ENCODE measurements at regions not wholly inside any gene's neighbourhood (a gene's known extent, or its start where the extent isn't known, plus 50 kb on each side); places are given as distances from the start of the nearest gene placed in this dataset.

- Histone ChIP-seq H3K4me1 (no peaks in the 10 kb centered on the region), H3K27me3 (replicated peaks in 1 of 7) (no peaks in the 10 kb centered on the region), H3K27ac (no peak overlapping the region), H3K4me3 (no peak overlapping the region), H3K9me3 (no peaks in the 10 kb centered on the region), H3K36me3 (no peaks in the 10 kb centered on the region)
- no peak for DNase-seq
- WGBS, 5 donors = 80 to 90% (median 85%) methylated on average over 6 of the region's 6 CpGs
- intact Hi-C loops (cut with DNase I; ENCODE audit: low total_unique reads) = no loop called here
- TF ChIP-seq POLR2A (IDR thresholded peaks at IDR 0.05) = no peak
- no peak for TF ChIP-seq POLR2AphosphoS5 (IDR thresholded peaks at IDR 0.05)
- TF ChIP-seq CTCF (IDR thresholded peaks at IDR 0.05 in 8 of 11, conservative IDR thresholded peaks at IDR 0.05 in 3 of 11) = no peak
These were observed 1466.0 kb upstream of the GOT2 start for GRCh38 chr16:60200161-60200560.

DNA sequence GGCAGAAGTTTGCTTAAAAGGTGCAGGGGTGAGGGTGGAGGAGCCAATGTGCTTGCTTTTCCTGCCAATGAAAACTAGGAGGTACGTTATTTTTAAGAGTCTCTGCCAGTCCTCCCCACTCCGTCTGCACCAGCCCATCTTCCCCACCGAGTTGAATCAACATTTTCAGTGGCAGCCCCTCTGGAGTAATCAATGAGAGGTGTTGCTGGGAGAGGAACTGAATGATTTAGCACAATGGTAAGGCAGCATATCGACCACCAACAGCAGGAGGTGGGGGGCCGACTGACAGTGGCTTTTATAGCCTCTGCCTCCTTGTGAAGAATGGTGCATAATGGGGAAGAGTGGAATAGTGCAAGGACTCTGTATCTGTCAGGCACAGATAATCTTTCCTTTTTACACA is 1465.0 kb upstream of the GOT2 start:
- H3K27me3 ChIP-seq (replicated peaks in 1 of 7) = no peaks in the 10 kb centered on the region
- intact Hi-C loops (cut with DNase I; ENCODE audit: low total_unique reads) = no loop called here
- no peaks in the 10 kb centered on the region for H3K4me1 ChIP-seq
- no peaks in the 10 kb centered on the region for H3K36me3 ChIP-seq
- TF ChIP-seq POLR2A (IDR thresholded peaks at IDR 0.05) (no peak), CTCF (IDR thresholded peaks at IDR 0.05 in 8 of 11, conservative IDR thresholded peaks at IDR 0.05 in 3 of 11) (no peak), POLR2AphosphoS5 (IDR thresholded peaks at IDR 0.05) (no peak)
- no peak overlapping the region for H3K27ac ChIP-seq
- no peaks in the 10 kb centered on the region for H3K9me3 ChIP-seq
- WGBS, 5 donors = 55 to 73% (median 62%) methylated on average over 5 of the region's 5 CpGs
- no peak overlapping the region for H3K4me3 ChIP-seq
- DNase-seq = no peak

DNA sequence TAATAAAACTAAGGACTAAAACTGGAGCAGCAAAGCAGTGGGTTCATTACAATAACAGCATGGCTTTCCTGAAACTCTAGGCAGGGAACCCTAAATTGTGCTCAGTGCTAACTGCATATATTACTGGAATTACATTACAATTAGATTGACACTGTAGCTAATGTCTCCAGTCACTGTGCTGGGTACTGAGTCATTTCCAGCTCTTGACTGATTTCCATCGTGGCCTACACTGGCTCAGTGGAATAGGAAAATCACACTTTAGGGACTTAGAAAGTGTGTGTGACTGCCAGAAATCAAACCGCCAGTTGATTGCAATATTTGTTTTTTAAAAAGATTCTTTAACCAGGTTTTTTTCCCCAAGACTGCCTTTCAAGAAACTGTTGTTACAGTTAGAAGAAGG is 1447.4 kb upstream of the GOT2 start:
- no peaks in the 10 kb centered on the region for H3K27me3 ChIP-seq (replicated peaks in 1 of 7)
- H3K36me3 ChIP-seq = no peaks in the 10 kb centered on the region
- H3K4me1 ChIP-seq = no peaks in the 10 kb centered on the region
- H3K9me3 ChIP-seq = peaks cover 0 to 3% (median 0%) of the 10 kb centered on the region in 8 donors
- TF ChIP-seq POLR2A (IDR thresholded peaks at IDR 0.05) (no peak), CTCF (IDR thresholded peaks at IDR 0.05 in 8 of 11, conservative IDR thresholded peaks at IDR 0.05 in 3 of 11) (no peak), POLR2AphosphoS5 (IDR thresholded peaks at IDR 0.05) (no peak)
- 50 to 68% (median 52%) methylated on average over 2 of the region's 2 CpGs for WGBS, 5 donors
- no peak overlapping the region for H3K27ac ChIP-seq
- intact Hi-C loops (cut with DNase I; ENCODE audit: low total_unique reads) = no loop called here
- H3K4me3 ChIP-seq = no peak overlapping the region
- no peak for DNase-seq

DNA sequence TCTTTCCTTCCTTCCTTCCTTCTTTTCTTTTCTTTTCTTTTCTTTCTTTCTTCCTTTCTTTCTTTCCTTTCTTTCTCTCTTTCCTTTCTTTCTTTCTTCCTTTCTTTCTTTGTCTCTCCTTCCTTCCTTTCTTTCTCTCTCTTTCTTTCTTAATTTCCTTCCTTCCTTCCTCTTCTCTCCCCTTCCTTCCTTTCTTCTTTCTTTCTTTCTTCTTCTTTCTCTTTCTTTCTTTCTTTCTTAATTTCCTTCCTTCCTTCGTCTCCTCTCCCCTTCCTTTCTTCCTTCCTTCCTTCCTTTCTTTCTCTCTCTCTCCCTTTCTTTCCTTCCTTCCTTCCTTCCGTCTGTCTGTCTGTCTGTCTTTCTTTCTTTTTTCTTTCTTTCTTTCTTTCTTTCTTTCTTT is 1446.5 kb upstream of the GOT2 start:
- intact Hi-C loops (cut with DNase I; ENCODE audit: low total_unique reads) = no loop called here
- Histone ChIP-seq H3K36me3 (no peaks in the 10 kb centered on the region), H3K4me1 (no peaks in the 10 kb centered on the region), H3K27me3 (replicated peaks in 1 of 7) (no peaks in the 10 kb centered on the region), H3K27ac (no peak overlapping the region), H3K9me3 (peaks cover 0 to 3% (median 0%) of the 10 kb centered on the region in 8 donors), H3K4me3 (no peak overlapping the region)
- TF ChIP-seq POLR2AphosphoS5 (IDR thresholded peaks at IDR 0.05) (no peak), POLR2A (IDR thresholded peaks at IDR 0.05) (no peak)
- WGBS, 5 donors = 63 to 73% (median 70%) methylated on average over 2 of the region's 2 CpGs
- no peak for DNase-seq

DNA sequence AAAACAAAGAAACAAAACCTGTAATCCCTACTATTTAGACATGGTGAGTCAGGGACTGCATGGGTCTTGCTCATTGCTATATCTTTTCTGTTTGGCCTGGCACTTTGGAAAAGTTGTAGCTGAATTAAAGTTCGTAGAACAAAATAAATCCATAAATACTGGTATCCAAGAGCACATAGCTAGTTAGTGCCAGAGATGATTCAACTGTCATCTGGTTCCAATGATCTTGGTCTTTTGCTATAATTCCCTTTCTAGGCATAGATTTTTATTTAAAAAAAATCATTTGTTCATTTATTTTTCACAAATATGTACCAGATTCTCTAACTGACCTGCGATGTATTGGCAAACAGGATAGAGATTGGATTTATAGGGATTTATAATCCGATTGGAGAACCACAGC is 1436.1 kb upstream of the GOT2 start:
- Histone ChIP-seq H3K27me3 (replicated peaks in 1 of 7) (no peaks in the 10 kb centered on the region), H3K4me3 (no peak overlapping the region), H3K27ac (no peak overlapping the region), H3K4me1 (no peaks in the 10 kb centered on the region), H3K36me3 (no peaks in the 10 kb centered on the region), H3K9me3 (peaks cover 0 to 7% (median 0%) of the 10 kb centered on the region in 8 donors)
- intact Hi-C loops (cut with DNase I; ENCODE audit: low total_unique reads) = no loop called here
- 68 to 94% (median 83%) methylated on average over 3 of the region's 3 CpGs for WGBS, 5 donors
- TF ChIP-seq POLR2A (IDR thresholded peaks at IDR 0.05) (no peak), CTCF (IDR thresholded peaks at IDR 0.05 in 8 of 11, conservative IDR thresholded peaks at IDR 0.05 in 3 of 11) (no peak), POLR2AphosphoS5 (IDR thresholded peaks at IDR 0.05) (no peak)
- no peak for DNase-seq
